Neutrophil (primary cell): ENCODE measurements at regions not wholly inside any gene's neighbourhood (a gene's known extent, or its start where the extent isn't known, plus 50 kb on each side); places are given as distances from the start of the nearest gene placed in this dataset.

Experiments
- H3K27ac ChIP-seq: fragments of 200-600 bp; sonication (generic); 2 replicates; pipeline ENCODE4 v1.5.1; 2016; ENCODE audit warnings: mild to moderate bottlenecking, moderate library complexity
- H3K27me3 ChIP-seq: fragments of 200-600 bp; sonication (generic); 2 replicates; pipeline ENCODE4 v1.6.0; 2016; ENCODE audit warnings: mild to moderate bottlenecking
- H3K36me3 ChIP-seq: fragments of 200-600 bp; sonication (generic); 2 replicates; pipeline ENCODE4 v1.5.1; 2017
- H3K4me1 ChIP-seq, 2 experiments: fragments of 200-600 bp in 1 of 2; sonication (generic) in 1 of 2; 1 replicate in 1 of 2; 2 replicates in 1 of 2; pipeline versions ENCODE4 v1.5.1 to v1.6.1; 2013 to 2016; ENCODE audit warnings: low read depth in 1 of 2, low read length in 1 of 2, mild to moderate bottlenecking in 1 of 2, moderate library complexity in 1 of 2; ENCODE audit not compliant: control insufficient read depth in 1 of 2, insufficient read depth in 1 of 2
- H3K4me3 ChIP-seq, 2 experiments: fragments of 200-600 bp in 1 of 2; sonication (generic) in 1 of 2; 1 replicate in 1 of 2; 2 replicates in 1 of 2; pipeline ENCODE4 v1.5.1; 2013 to 2016; ENCODE audit warnings: low read depth in 1 of 2, low read length in 1 of 2, mild to moderate bottlenecking in 1 of 2, moderate library complexity in 1 of 2
- H3K9me3 ChIP-seq: fragments of 200-600 bp; sonication (generic); 2 replicates; pipeline ENCODE4 v1.5.1; 2016
- CTCF ChIP-seq: fragments of 200-600 bp; sonication (generic); IDR thresholded peaks from 2 replicates; pipeline ENCODE4 v1.5.1; 2016; ENCODE audit warnings: antibody characterized with exemption

GRCh38 chr3:40867797-40868196, 331.5 kb upstream of the CTNNB1 start:
- H3K36me3 ChIP-seq, result no peaks in the 10 kb centered on the region
- TF ChIP-seq CTCF, result no peak
- H3K4me3 ChIP-seq, result no peak overlapping the region
- H3K9me3 ChIP-seq, result no peaks in the 10 kb centered on the region
- no peaks in the 10 kb centered on the region for H3K27me3 ChIP-seq
- H3K27ac ChIP-seq, result no peak overlapping the region
- H3K4me1 ChIP-seq, result no peaks in the 10 kb centered on the region

- Histone ChIP-seq H3K9me3 (no peaks in the 10 kb centered on the region), H3K27me3 (no peaks in the 10 kb centered on the region), H3K36me3 (no peaks in the 10 kb centered on the region), H3K4me1 (no peaks in the 10 kb centered on the region), H3K4me3 (no peak overlapping the region), H3K27ac (no peak overlapping the region)
- no peak for TF ChIP-seq CTCF
These were observed 330.3 kb upstream of the CTNNB1 start for GRCh38 chr3:40869013-40869412.

GRCh38 chr3:40869939-40870338, 329.4 kb upstream of the CTNNB1 start:
- Histone ChIP-seq H3K36me3 (no peaks in the 10 kb centered on the region), H3K27me3 (no peaks in the 10 kb centered on the region), H3K4me3 (no peak overlapping the region), H3K9me3 (no peaks in the 10 kb centered on the region), H3K27ac (no peak overlapping the region), H3K4me1 (no peaks in the 10 kb centered on the region)
- no peak for TF ChIP-seq CTCF

- H3K9me3 ChIP-seq, result no peaks in the 10 kb centered on the region
- H3K27ac ChIP-seq, result no peak overlapping the region
- H3K4me3 ChIP-seq, result no peak overlapping the region
- H3K36me3 ChIP-seq, result no peaks in the 10 kb centered on the region
- H3K27me3 ChIP-seq, result no peaks in the 10 kb centered on the region
- H3K4me1 ChIP-seq, result no peaks in the 10 kb centered on the region
- TF ChIP-seq CTCF, result no peak
These were observed 327.9 kb upstream of the CTNNB1 start for GRCh38 chr3:40871394-40871793.

GRCh38 chr3:40872258-40872920, 326.9 kb upstream of the CTNNB1 start:
- no peaks in the 10 kb centered on the region for H3K4me1 ChIP-seq
- no peaks in the 10 kb centered on the region for H3K9me3 ChIP-seq
- H3K27me3 ChIP-seq, result no peaks in the 10 kb centered on the region
- TF ChIP-seq CTCF, result no peak
- no peak overlapping the region for H3K4me3 ChIP-seq
- no peaks in the 10 kb centered on the region for H3K36me3 ChIP-seq
- no peak overlapping the region for H3K27ac ChIP-seq
